Lung (tissue), 11 donors: ENCODE measurements at regions not wholly inside any gene's neighbourhood (a gene's known extent, or its start where the extent isn't known, plus 50 kb on each side); places are given as distances from the start of the nearest gene placed in this dataset.

ENCODE experiments used
- ATAC-seq: fragments of 200-7000 bp; cut with Tn5 transposase; one replicate; pipeline ENCODE4 v1.9.1; 2020; ENCODE audit warnings: moderate number of reproducible peaks; ENCODE audit not compliant: insufficient read depth, low FRiP score
- DNase-seq, 3 donors: peaks; one replicate each; pipeline ENCODE4 v3.0.0-alpha.2; 2013 to 2017
- H3K27ac ChIP-seq, 2 donors: one replicate each; pipeline ENCODE4 v1.5.1; 2013; ENCODE audit warnings: mild to moderate bottlenecking in 2 of 2, moderate library complexity in 2 of 2, control low read depth in 1 of 2, inconsistent platforms in 1 of 2, low read depth in 1 of 2, low read length in 1 of 2
- H3K27me3 ChIP-seq, 3 donors: one replicate each; pipeline ENCODE4 v1.5.1; 2013; ENCODE audit warnings: low read length in 2 of 3; ENCODE audit not compliant: control insufficient read depth in 3 of 3, insufficient read depth in 3 of 3
- H3K36me3 ChIP-seq, 4 donors: one replicate each; pipeline ENCODE4 v1.5.1; 2013; ENCODE audit warnings: low read length in 4 of 4, mild to moderate bottlenecking in 1 of 4, moderate library complexity in 1 of 4; ENCODE audit not compliant: control insufficient read depth in 4 of 4, insufficient read depth in 4 of 4
- H3K4me1 ChIP-seq, 5 donors: one replicate each; pipeline ENCODE4 v1.5.1; 2013; ENCODE audit warnings: low read length in 5 of 5, mild to moderate bottlenecking in 2 of 5, moderate library complexity in 1 of 5; ENCODE audit not compliant: control insufficient read depth in 5 of 5, insufficient read depth in 5 of 5
- H3K4me3 ChIP-seq: one replicate; pipeline ENCODE4 v1.5.1; 2013; ENCODE audit warnings: mild to moderate bottlenecking, control low read depth, moderate library complexity
- H3K9ac ChIP-seq, 2 donors: one replicate each; pipeline ENCODE4 v1.5.1; 2013; ENCODE audit warnings: low read length in 2 of 2, control low read depth in 1 of 2; ENCODE audit not compliant: insufficient read depth in 1 of 2
- H3K9me3 ChIP-seq, 4 donors: one replicate each; pipeline ENCODE4 v1.5.1; 2013; ENCODE audit warnings: low read length in 3 of 4, mild to moderate bottlenecking in 1 of 4, moderate library complexity in 1 of 4; ENCODE audit not compliant: control insufficient read depth in 4 of 4, insufficient read depth in 3 of 4
- CTCF ChIP-seq: IDR thresholded peaks from 2 replicates; pipeline ENCODE4 v1.5.1; 2012; ENCODE audit warnings: mild to moderate bottlenecking; ENCODE audit errors: control extremely low read depth, extremely low read depth
- WGBS, 2 donors: extraction: QIAGEN DNeasy Blood & Tissue Kit; methylation state at CpG; one replicate each; pipeline ENCODE4 v1.1.7; 2013; 5-methylcytosine and 5-hydroxymethylcytosine counted together
- donor health status: control.
- donor health status: control.
- donor health status: Bipolar disorder and iron deficiency.
- donor health status: healthy.
- donor health status: DM: yes; HTN: yes; CAD: no.

- no peaks in the 10 kb centered on the region for H3K4me1 ChIP-seq
- no peak overlapping the region for H3K4me3 ChIP-seq
- no peaks in the 10 kb centered on the region for H3K36me3 ChIP-seq
- DNase-seq (no peak), ATAC-seq (no peak)
- H3K9ac ChIP-seq: no peak overlapping the region
- H3K27me3 ChIP-seq: peaks cover 0 to 11% (median 0%) of the 10 kb centered on the region in 3 donors
- no peak for TF ChIP-seq CTCF
- WGBS, 2 donors: 86 to 89% methylated on average over 4 of the region's 4 CpGs
- H3K27ac ChIP-seq: no peak overlapping the region
- H3K9me3 ChIP-seq: no peaks in the 10 kb centered on the region
These were observed 81.6 kb downstream of the OLIG3 start for GRCh38 chr6:137412562-137412961.

GRCh38 chr6:137409266-137409777 is 84.9 kb downstream of the OLIG3 start:
- DNase-seq (no peak), ATAC-seq (no peak)
- no peaks in the 10 kb centered on the region for H3K4me1 ChIP-seq
- H3K4me3 ChIP-seq: no peak overlapping the region
- H3K27ac ChIP-seq: no peak overlapping the region
- H3K27me3 ChIP-seq: peaks cover 0 to 8% (median 0%) of the 10 kb centered on the region in 3 donors
- 82 to 87% methylated on average over 2 of the region's 2 CpGs for WGBS, 2 donors
- no peak overlapping the region for H3K9ac ChIP-seq
- no peaks in the 10 kb centered on the region for H3K36me3 ChIP-seq
- TF ChIP-seq CTCF: no peak
- H3K9me3 ChIP-seq: no peaks in the 10 kb centered on the region

- Histone ChIP-seq H3K27ac (no peak overlapping the region), H3K36me3 (no peaks in the 10 kb centered on the region), H3K4me3 (no peak overlapping the region), H3K27me3 (peaks cover 0 to 2% (median 0%) of the 10 kb centered on the region in 3 donors), H3K9ac (no peak overlapping the region), H3K4me1 (no peaks in the 10 kb centered on the region), H3K9me3 (no peaks in the 10 kb centered on the region)
- DNase-seq: no peak
- 87 to 94% methylated on average over 1 of the region's 1 CpG for WGBS, 2 donors
- ATAC-seq: no peak
- TF ChIP-seq CTCF: no peak
These were observed 86.4 kb downstream of the OLIG3 start for GRCh38 chr6:137407816-137408215.

GRCh38 chr6:137405806-137406205 is 88.4 kb downstream of the OLIG3 start:
- no peak for TF ChIP-seq CTCF

More at GRCh38 chr6:137405806-137406205, 88.4 kb downstream of the OLIG3 start:
- no peak overlapping the region for H3K4me3 ChIP-seq
- H3K4me1 ChIP-seq: no peaks in the 10 kb centered on the region
- no peaks in the 10 kb centered on the region for H3K36me3 ChIP-seq
- no peaks in the 10 kb centered on the region for H3K9me3 ChIP-seq
- no peak overlapping the region for H3K27ac ChIP-seq
- ATAC-seq: no peak
- no peaks in the 10 kb centered on the region for H3K27me3 ChIP-seq
- DNase-seq: no peak
- no peak overlapping the region for H3K9ac ChIP-seq
